Urinary bladder (tissue), 3 donors: ENCODE measurements at regions not wholly inside any gene's neighbourhood (a gene's known extent, or its start where the extent isn't known, plus 50 kb on each side); places are given as distances from the start of the nearest gene placed in this dataset.

Experiments
- DNase-seq: peaks from one replicate; pipeline ENCODE4 v3.0.0-alpha.2; 2015; ENCODE audit errors: extremely low spot score
- H3K27ac ChIP-seq: one replicate; pipeline ENCODE4 v1.5.1; 2013; ENCODE audit warnings: low read depth, mild to moderate bottlenecking, moderate library complexity
- H3K36me3 ChIP-seq: one replicate; pipeline ENCODE4 v1.6.1; 2013; ENCODE audit warnings: mild to moderate bottlenecking, moderate library complexity; ENCODE audit not compliant: insufficient read depth
- H3K4me1 ChIP-seq: one replicate; pipeline ENCODE4 v1.6.1; 2013; ENCODE audit warnings: mild to moderate bottlenecking, moderate library complexity; ENCODE audit not compliant: insufficient read depth
- H3K4me3 ChIP-seq: one replicate; pipeline ENCODE4 v1.5.1; 2013; ENCODE audit warnings: low read depth, low read length
- WGBS: extraction: QIAGEN DNeasy Blood & Tissue Kit; methylation state at CpG from one replicate; pipeline ENCODE4 v1.1.7; 2013; 5-methylcytosine and 5-hydroxymethylcytosine counted together
- donor health status: healthy with polysubstance abuse.
- donor health status: healthy.

GRCh38 chr11:98549571-98549970 lies 471.2 kb upstream of the CNTN5 start:
- Histone ChIP-seq H3K4me1 (no peaks in the 10 kb centered on the region), H3K4me3 (no peak overlapping the region), H3K36me3 (no peaks in the 10 kb centered on the region), H3K27ac (no peak overlapping the region)
- DNase-seq, result no peak
- WGBS, result 82% methylated on average over 3 of the region's 3 CpGs

GRCh38 chr11:98559961-98560360 lies 460.8 kb upstream of the CNTN5 start:
- no peaks in the 10 kb centered on the region for H3K4me1 ChIP-seq
- H3K4me3 ChIP-seq, result no peak overlapping the region
- no peak for DNase-seq
- no peaks in the 10 kb centered on the region for H3K36me3 ChIP-seq
- no peak overlapping the region for H3K27ac ChIP-seq

GRCh38 chr11:98561252-98561651 lies 459.5 kb upstream of the CNTN5 start:
- Histone ChIP-seq H3K36me3 (no peaks in the 10 kb centered on the region), H3K4me3 (no peak overlapping the region), H3K27ac (no peak overlapping the region), H3K4me1 (no peaks in the 10 kb centered on the region)
- DNase-seq, result no peak
- WGBS, result 65% methylated on average over 4 of the region's 4 CpGs

- no peak for DNase-seq
- no peaks in the 10 kb centered on the region for H3K4me1 ChIP-seq
- H3K4me3 ChIP-seq, result no peak overlapping the region
- no peaks in the 10 kb centered on the region for H3K36me3 ChIP-seq
- no peak overlapping the region for H3K27ac ChIP-seq
Observed at GRCh38 chr11:98561877-98562395, 458.8 kb upstream of the CNTN5 start.

- Histone ChIP-seq H3K36me3 (no peaks in the 10 kb centered on the region), H3K27ac (no peak overlapping the region), H3K4me1 (no peaks in the 10 kb centered on the region), H3K4me3 (no peak overlapping the region)
- no peak for DNase-seq
- 64% methylated on average over 3 of the region's 3 CpGs for WGBS
Observed at GRCh38 chr11:98564233-98564632, 456.5 kb upstream of the CNTN5 start.

- WGBS, result 94% methylated on average over 4 of the region's 4 CpGs
- H3K4me3 ChIP-seq, result no peak overlapping the region
Observed at GRCh38 chr11:98564881-98565280, 455.9 kb upstream of the CNTN5 start.

GRCh38 chr11:98565311-98565710 lies 455.4 kb upstream of the CNTN5 start:
- Histone ChIP-seq H3K4me1 (no peaks in the 10 kb centered on the region), H3K4me3 (no peak overlapping the region), H3K36me3 (no peaks in the 10 kb centered on the region), H3K27ac (no peak overlapping the region)
- no peak for DNase-seq
- 78% methylated on average over 5 of the region's 5 CpGs for WGBS

More at GRCh38 chr11:98564881-98565280, 455.9 kb upstream of the CNTN5 start:
- Histone ChIP-seq H3K27ac (no peak overlapping the region), H3K36me3 (no peaks in the 10 kb centered on the region), H3K4me1 (no peaks in the 10 kb centered on the region)
- no peak for DNase-seq

GRCh38 chr11:98566978-98567377 lies 453.8 kb upstream of the CNTN5 start:
- no peaks in the 10 kb centered on the region for H3K36me3 ChIP-seq
- WGBS, result 97% methylated on average over 25 of the region's 25 CpGs
- DNase-seq, result no peak
- no peaks in the 10 kb centered on the region for H3K4me1 ChIP-seq
- H3K4me3 ChIP-seq, result no peak overlapping the region
- no peak overlapping the region for H3K27ac ChIP-seq

GRCh38 chr11:98568013-98568412 lies 452.7 kb upstream of the CNTN5 start:
- DNase-seq, result no peak
- Histone ChIP-seq H3K4me3 (no peak overlapping the region), H3K4me1 (no peaks in the 10 kb centered on the region), H3K27ac (no peak overlapping the region), H3K36me3 (no peaks in the 10 kb centered on the region)
- 25% methylated on average over 2 of the region's 2 CpGs for WGBS

- H3K4me1 ChIP-seq, result no peaks in the 10 kb centered on the region
- no peaks in the 10 kb centered on the region for H3K36me3 ChIP-seq
- H3K27ac ChIP-seq, result no peak overlapping the region
- WGBS, result 35% methylated on average over 1 of the region's 1 CpG
- no peak overlapping the region for H3K4me3 ChIP-seq
- no peak for DNase-seq
Observed at GRCh38 chr11:98572941-98573340, 447.8 kb upstream of the CNTN5 start.

GRCh38 chr11:98587884-98588283 lies 432.9 kb upstream of the CNTN5 start:
- Histone ChIP-seq H3K27ac (no peak overlapping the region), H3K4me1 (no peaks in the 10 kb centered on the region), H3K4me3 (no peak overlapping the region), H3K36me3 (no peaks in the 10 kb centered on the region)
- no peak for DNase-seq

- no peak for DNase-seq
- no peaks in the 10 kb centered on the region for H3K4me1 ChIP-seq
- 82% methylated on average over 5 of the region's 5 CpGs for WGBS
- H3K4me3 ChIP-seq, result no peak overlapping the region
- no peaks in the 10 kb centered on the region for H3K36me3 ChIP-seq
- no peak overlapping the region for H3K27ac ChIP-seq
Observed at GRCh38 chr11:98589967-98590366, 430.8 kb upstream of the CNTN5 start.

GRCh38 chr11:98600103-98600502 lies 420.6 kb upstream of the CNTN5 start:
- H3K4me3 ChIP-seq, result no peak overlapping the region
- no peak for DNase-seq
- no peak overlapping the region for H3K27ac ChIP-seq
- no peaks in the 10 kb centered on the region for H3K4me1 ChIP-seq
- H3K36me3 ChIP-seq, result no peaks in the 10 kb centered on the region
- 73% methylated on average over 3 of the region's 3 CpGs for WGBS

- Histone ChIP-seq H3K4me1 (no peaks in the 10 kb centered on the region), H3K4me3 (no peak overlapping the region), H3K27ac (no peak overlapping the region), H3K36me3 (no peaks in the 10 kb centered on the region)
- 79% methylated on average over 8 of the region's 8 CpGs for WGBS
- DNase-seq, result no peak
Observed at GRCh38 chr11:98600786-98601773, 419.7 kb upstream of the CNTN5 start.
